Liver (tissue), 8 donors: ENCODE measurements at regions not wholly inside any gene's neighbourhood (a gene's known extent, or its start where the extent isn't known, plus 50 kb on each side); places are given as distances from the start of the nearest gene placed in this dataset.

Source experiments
- DNase-seq: peaks from one replicate; pipeline ENCODE4 v3.0.0-alpha.2; 2017; ENCODE audit warnings: low spot score
- H3K27ac ChIP-seq, 2 donors: one replicate each; pipeline ENCODE4 v1.7.0; 2013; ENCODE audit warnings: inconsistent platforms in 2 of 2, low read length in 2 of 2, control low read depth in 1 of 2, low read depth in 1 of 2, mild to moderate bottlenecking in 1 of 2
- H3K27me3 ChIP-seq, 4 donors: one replicate each; pipeline versions ENCODE4 v1.6.1 to v1.7.0; 2013; ENCODE audit warnings: low read length in 3 of 4, inconsistent platforms in 1 of 4, mild to moderate bottlenecking in 1 of 4, moderate library complexity in 1 of 4; ENCODE audit not compliant: control insufficient read depth in 4 of 4, insufficient read depth in 4 of 4
- H3K36me3 ChIP-seq, 4 donors: one replicate each; pipeline versions ENCODE4 v1.6.1 to v1.7.0; 2013; ENCODE audit warnings: low read length in 3 of 4, mild to moderate bottlenecking in 3 of 4, low read depth in 1 of 4, moderate library complexity in 1 of 4; ENCODE audit not compliant: control insufficient read depth in 4 of 4, insufficient read depth in 3 of 4
- H3K4me1 ChIP-seq, 4 donors: one replicate each; pipeline versions ENCODE4 v1.6.1 to v1.7.0; 2013; ENCODE audit warnings: low read length in 3 of 4, mild to moderate bottlenecking in 3 of 4, moderate library complexity in 1 of 4; ENCODE audit not compliant: control insufficient read depth in 4 of 4, insufficient read depth in 4 of 4
- H3K4me3 ChIP-seq, 3 donors: one replicate each; pipeline versions ENCODE4 v1.6.1 to v1.7.0; 2013; ENCODE audit warnings: low read length in 3 of 3, control low read depth in 1 of 3, low read depth in 1 of 3, mild to moderate bottlenecking in 1 of 3
- H3K9ac ChIP-seq, 2 donors: one replicate each; pipeline ENCODE4 v1.7.0; 2013; ENCODE audit warnings: low read length in 2 of 2, mild to moderate bottlenecking in 2 of 2, moderate library complexity in 2 of 2, control low read depth in 1 of 2, low read depth in 1 of 2
- H3K9me3 ChIP-seq, 4 donors: one replicate each; pipeline versions ENCODE4 v1.6.1 to v1.7.0; 2013; ENCODE audit warnings: low read length in 3 of 4; ENCODE audit not compliant: control insufficient read depth in 4 of 4
- EGR1 ChIP-seq, 2 donors: IDR thresholded peaks; 2 replicates each; pipeline ENCODE4 v1.6.1; 2016 to 2018; ENCODE audit warnings: antibody characterized with exemption in 2 of 2, low read depth in 2 of 2
- FOXA1 ChIP-seq: IDR thresholded peaks from 2 replicates; pipeline ENCODE4 v1.6.1; 2016; ENCODE audit warnings: antibody characterized with exemption
- FOXA2 ChIP-seq: IDR thresholded peaks from 2 replicates; pipeline ENCODE4 v1.6.1; 2016; ENCODE audit warnings: antibody characterized with exemption
- GABPA ChIP-seq, 2 donors: IDR thresholded peaks in 1 of 2; conservative IDR thresholded peaks in 1 of 2; 2 replicates each; pipeline ENCODE4 v1.6.1; 2016; ENCODE audit warnings: antibody characterized with exemption in 2 of 2, mild to moderate bottlenecking in 1 of 2, moderate library complexity in 1 of 2
- HNF4A ChIP-seq, 2 donors: conservative IDR thresholded peaks; 2 replicates each; pipeline ENCODE4 v1.6.1; 2016; ENCODE audit warnings: antibody characterized with exemption in 2 of 2, mild to moderate bottlenecking in 2 of 2
- HNF4G ChIP-seq: IDR thresholded peaks from 2 replicates; pipeline ENCODE4 v1.6.1; 2016; ENCODE audit warnings: antibody characterized with exemption
- JUND ChIP-seq, 2 donors: IDR thresholded peaks; 2 replicates each; pipeline ENCODE4 v1.6.1; 2016; ENCODE audit warnings: antibody characterized with exemption in 2 of 2
- NR2F2 ChIP-seq: IDR thresholded peaks from 2 replicates; pipeline ENCODE4 v1.6.1; 2016; ENCODE audit warnings: antibody characterized with exemption
- RAD21 ChIP-seq, 2 donors: IDR thresholded peaks; 2 replicates each; pipeline ENCODE4 v1.6.1; 2016; ENCODE audit warnings: antibody characterized with exemption in 2 of 2, mild to moderate bottlenecking in 2 of 2
- RXRA ChIP-seq, 2 donors: IDR thresholded peaks; 2 replicates each; pipeline ENCODE4 v1.6.1; 2017 to 2018; ENCODE audit warnings: antibody characterized with exemption in 2 of 2, mild to moderate bottlenecking in 1 of 2
- SP1 ChIP-seq: IDR thresholded peaks from 2 replicates; pipeline ENCODE4 v1.6.1; 2018; ENCODE audit warnings: antibody characterized with exemption, mild to moderate bottlenecking
- TAF1 ChIP-seq: conservative IDR thresholded peaks from 2 replicates; pipeline ENCODE4 v1.6.1; 2016; ENCODE audit warnings: antibody characterized with exemption, mild to moderate bottlenecking
- YY1 ChIP-seq: IDR thresholded peaks from 2 replicates; pipeline ENCODE4 v1.6.1; 2016; ENCODE audit warnings: antibody characterized with exemption, mild to moderate bottlenecking
- WGBS: extraction: QIAGEN DNeasy Blood & Tissue Kit; methylation state at CpG from one replicate; pipeline ENCODE4 v1.1.7; 2013; 5-methylcytosine and 5-hydroxymethylcytosine counted together
- TF ChIP-seq, protein P1 (sequence below): IDR thresholded peaks from 2 replicates; pipeline ENCODE4 v1.6.1; 2016; ENCODE audit warnings: antibody characterized with exemption
- TF ChIP-seq, protein P2 (sequence below): IDR thresholded peaks from 2 replicates; pipeline ENCODE4 v1.6.1; 2016; ENCODE audit warnings: antibody characterized with exemption
- TF ChIP-seq, protein P3 (sequence below): fragments of 150-350 bp; IDR thresholded peaks from 2 replicates; pipeline ENCODE4 v1.5.1; 2017; ENCODE audit warnings: improper control_type of control experiment, low read depth, low read length; ENCODE audit not compliant: missing input control
- TF ChIP-seq, protein P4 (sequence below): IDR thresholded peaks from 2 replicates; pipeline ENCODE4 v1.6.1; 2016; ENCODE audit warnings: antibody characterized with exemption
- TF ChIP-seq, protein P5 (sequence below): IDR thresholded peaks from 2 replicates; pipeline ENCODE4 v1.6.1; 2016; ENCODE audit warnings: antibody characterized with exemption, mild to moderate bottlenecking
- donor health status: healthy.
- donor health status: healthy.
- donor health status: healthy.
- donor health status: healthy.
- donor health status: healthy.

DNA sequence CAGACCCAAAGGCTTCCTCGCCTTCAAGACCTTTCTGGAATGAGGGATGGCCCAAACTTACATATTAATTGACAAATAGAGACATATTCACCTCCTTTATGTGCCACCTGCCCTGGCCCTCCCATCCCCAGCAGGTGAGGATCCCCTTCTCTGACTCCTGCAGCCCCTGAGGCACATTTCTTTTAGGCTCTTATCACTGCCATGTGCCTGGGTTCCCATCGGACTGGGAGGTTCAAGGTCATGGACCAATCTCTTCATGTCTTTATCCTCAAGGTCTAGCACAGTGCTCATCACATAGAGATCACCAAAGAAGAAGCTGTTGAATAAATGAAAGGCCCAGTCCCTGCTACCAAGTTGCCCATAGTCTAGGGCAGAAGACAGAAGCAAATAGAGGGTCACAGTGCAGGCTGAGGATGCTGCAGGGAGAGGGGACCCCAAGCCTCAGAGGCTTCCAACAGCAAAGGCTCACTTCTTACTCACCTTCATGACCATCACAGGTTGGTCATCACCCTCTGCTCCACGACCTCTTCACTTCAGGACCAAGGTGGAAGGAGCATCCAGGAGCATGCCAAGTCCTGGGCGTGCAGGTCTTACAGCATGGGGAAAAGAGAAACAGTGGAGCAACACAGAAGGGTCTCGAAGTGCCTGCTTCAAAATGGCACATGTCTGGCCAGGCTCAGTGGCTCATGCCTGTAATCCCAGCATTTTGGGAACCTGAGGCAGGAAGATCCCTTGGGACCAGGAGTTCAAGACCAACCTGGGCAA, 193.9 kb downstream of the SMAD2 start:
- Histone ChIP-seq H3K9me3 (no peaks in the 10 kb centered on the region), H3K27ac (no peak overlapping the region), H3K9ac (no peak overlapping the region), H3K27me3 (peaks cover 0 to 6% (median 0%) of the 10 kb centered on the region in 4 donors), H3K4me1 (no peaks in the 10 kb centered on the region), H3K4me3 (no peak overlapping the region), H3K36me3 (no peaks in the 10 kb centered on the region)
- no peak for DNase-seq
- TF ChIP-seq TAF1 = no peak
- no peak for TF ChIP-seq SP1
- TF ChIP-seq HNF4G = no peak
- TF ChIP-seq GABPA (IDR thresholded peaks at IDR 0.05 in 1 of 2, conservative IDR thresholded peaks at IDR 0.05 in 1 of 2) = no peak
- no peak for TF ChIP-seq RAD21 (IDR thresholded peaks at IDR 0.05)
- no peak for TF ChIP-seq FOXA2
- TF ChIP-seq FOXA1 = no peak
- TF ChIP-seq NR2F2 = no peak
- no peak for TF ChIP-seq HNF4A (conservative IDR thresholded peaks at IDR 0.05)
- TF ChIP-seq, protein P1, sequence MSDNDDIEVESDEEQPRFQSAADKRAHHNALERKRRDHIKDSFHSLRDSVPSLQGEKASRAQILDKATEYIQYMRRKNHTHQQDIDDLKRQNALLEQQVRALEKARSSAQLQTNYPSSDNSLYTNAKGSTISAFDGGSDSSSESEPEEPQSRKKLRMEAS = no peak
- TF ChIP-seq, protein P2, sequence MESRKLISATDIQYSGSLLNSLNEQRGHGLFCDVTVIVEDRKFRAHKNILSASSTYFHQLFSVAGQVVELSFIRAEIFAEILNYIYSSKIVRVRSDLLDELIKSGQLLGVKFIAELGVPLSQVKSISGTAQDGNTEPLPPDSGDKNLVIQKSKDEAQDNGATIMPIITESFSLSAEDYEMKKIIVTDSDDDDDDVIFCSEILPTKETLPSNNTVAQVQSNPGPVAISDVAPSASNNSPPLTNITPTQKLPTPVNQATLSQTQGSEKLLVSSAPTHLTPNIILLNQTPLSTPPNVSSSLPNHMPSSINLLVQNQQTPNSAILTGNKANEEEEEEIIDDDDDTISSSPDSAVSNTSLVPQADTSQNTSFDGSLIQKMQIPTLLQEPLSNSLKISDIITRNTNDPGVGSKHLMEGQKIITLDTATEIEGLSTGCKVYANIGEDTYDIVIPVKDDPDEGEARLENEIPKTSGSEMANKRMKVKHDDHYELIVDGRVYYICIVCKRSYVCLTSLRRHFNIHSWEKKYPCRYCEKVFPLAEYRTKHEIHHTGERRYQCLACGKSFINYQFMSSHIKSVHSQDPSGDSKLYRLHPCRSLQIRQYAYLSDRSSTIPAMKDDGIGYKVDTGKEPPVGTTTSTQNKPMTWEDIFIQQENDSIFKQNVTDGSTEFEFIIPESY = no peak
- TF ChIP-seq, protein P3, sequence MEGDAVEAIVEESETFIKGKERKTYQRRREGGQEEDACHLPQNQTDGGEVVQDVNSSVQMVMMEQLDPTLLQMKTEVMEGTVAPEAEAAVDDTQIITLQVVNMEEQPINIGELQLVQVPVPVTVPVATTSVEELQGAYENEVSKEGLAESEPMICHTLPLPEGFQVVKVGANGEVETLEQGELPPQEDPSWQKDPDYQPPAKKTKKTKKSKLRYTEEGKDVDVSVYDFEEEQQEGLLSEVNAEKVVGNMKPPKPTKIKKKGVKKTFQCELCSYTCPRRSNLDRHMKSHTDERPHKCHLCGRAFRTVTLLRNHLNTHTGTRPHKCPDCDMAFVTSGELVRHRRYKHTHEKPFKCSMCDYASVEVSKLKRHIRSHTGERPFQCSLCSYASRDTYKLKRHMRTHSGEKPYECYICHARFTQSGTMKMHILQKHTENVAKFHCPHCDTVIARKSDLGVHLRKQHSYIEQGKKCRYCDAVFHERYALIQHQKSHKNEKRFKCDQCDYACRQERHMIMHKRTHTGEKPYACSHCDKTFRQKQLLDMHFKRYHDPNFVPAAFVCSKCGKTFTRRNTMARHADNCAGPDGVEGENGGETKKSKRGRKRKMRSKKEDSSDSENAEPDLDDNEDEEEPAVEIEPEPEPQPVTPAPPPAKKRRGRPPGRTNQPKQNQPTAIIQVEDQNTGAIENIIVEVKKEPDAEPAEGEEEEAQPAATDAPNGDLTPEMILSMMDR = no peak
- TF ChIP-seq RXRA (IDR thresholded peaks at IDR 0.05) = no peak
- TF ChIP-seq JUND (IDR thresholded peaks at IDR 0.05) = no peak
- no peak for TF ChIP-seq YY1
- no peak for TF ChIP-seq EGR1 (IDR thresholded peaks at IDR 0.05; ENCODE audit: low read depth in 2 of 2)
- TF ChIP-seq, protein P4, sequence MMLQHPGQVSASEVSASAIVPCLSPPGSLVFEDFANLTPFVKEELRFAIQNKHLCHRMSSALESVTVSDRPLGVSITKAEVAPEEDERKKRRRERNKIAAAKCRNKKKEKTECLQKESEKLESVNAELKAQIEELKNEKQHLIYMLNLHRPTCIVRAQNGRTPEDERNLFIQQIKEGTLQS = no peak
- TF ChIP-seq, protein P5, sequence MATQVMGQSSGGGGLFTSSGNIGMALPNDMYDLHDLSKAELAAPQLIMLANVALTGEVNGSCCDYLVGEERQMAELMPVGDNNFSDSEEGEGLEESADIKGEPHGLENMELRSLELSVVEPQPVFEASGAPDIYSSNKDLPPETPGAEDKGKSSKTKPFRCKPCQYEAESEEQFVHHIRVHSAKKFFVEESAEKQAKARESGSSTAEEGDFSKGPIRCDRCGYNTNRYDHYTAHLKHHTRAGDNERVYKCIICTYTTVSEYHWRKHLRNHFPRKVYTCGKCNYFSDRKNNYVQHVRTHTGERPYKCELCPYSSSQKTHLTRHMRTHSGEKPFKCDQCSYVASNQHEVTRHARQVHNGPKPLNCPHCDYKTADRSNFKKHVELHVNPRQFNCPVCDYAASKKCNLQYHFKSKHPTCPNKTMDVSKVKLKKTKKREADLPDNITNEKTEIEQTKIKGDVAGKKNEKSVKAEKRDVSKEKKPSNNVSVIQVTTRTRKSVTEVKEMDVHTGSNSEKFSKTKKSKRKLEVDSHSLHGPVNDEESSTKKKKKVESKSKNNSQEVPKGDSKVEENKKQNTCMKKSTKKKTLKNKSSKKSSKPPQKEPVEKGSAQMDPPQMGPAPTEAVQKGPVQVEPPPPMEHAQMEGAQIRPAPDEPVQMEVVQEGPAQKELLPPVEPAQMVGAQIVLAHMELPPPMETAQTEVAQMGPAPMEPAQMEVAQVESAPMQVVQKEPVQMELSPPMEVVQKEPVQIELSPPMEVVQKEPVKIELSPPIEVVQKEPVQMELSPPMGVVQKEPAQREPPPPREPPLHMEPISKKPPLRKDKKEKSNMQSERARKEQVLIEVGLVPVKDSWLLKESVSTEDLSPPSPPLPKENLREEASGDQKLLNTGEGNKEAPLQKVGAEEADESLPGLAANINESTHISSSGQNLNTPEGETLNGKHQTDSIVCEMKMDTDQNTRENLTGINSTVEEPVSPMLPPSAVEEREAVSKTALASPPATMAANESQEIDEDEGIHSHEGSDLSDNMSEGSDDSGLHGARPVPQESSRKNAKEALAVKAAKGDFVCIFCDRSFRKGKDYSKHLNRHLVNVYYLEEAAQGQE = no peak
- 54% methylated on average over 5 of the region's 5 CpGs for WGBS
